ENCODE measurements at regions not wholly inside any gene's neighbourhood (a gene's known extent, or its start where the extent isn't known, plus 50 kb on each side); places are given as distances from the start of the nearest gene placed in this dataset.

DNA sequence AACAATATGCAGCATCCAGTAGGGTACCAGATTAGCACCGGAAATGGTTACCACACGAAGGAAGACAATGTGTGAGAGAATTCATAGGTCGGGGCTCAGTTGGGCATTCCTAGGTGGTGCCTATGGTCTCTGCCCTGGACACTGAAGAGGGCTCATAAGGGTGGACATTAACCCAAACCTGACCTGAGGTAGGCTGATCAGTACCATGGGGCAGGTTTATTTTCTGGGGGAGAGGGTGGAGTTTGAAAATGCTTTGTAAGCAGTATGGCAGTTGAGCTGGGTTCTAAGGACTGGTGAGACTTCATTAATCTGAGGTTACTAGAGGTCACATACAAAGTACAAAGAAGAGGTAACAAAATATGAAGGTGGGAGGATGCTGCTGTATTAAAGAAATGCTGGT lies 68.4 kb downstream of the RPL22L1 start:
- peaks cover 7 to 23% of the 10 kb centered on the region in 2 experiments; a peak in 4 of 5 replicates for H3K4me1 ChIP-seq (replicated peaks in 1 of 2; ENCODE audit: control insufficient read depth in 2 of 2, insufficient read depth in 2 of 2, low read length in 2 of 2)
- H3K9me3 ChIP-seq (replicated peaks; ENCODE audit: control insufficient read depth, insufficient read depth, low read depth, low read length), result peaks cover 9% of the 10 kb centered on the region
- H2AFZ ChIP-seq (ENCODE audit: low read depth, low read length), result peak overlapping the region; percentile 84
- H3K9me1 ChIP-seq (ENCODE audit: control insufficient read depth, insufficient read depth, low read length), result no peaks in the 10 kb centered on the region
- in situ Hi-C loops (cut with MboI), result no loop called here
- no peak overlapping the region for H3K4me2 ChIP-seq (ENCODE audit: insufficient read depth, low read length)
- H3K4me3 ChIP-seq, result no peak overlapping the region
- no peaks in the 10 kb centered on the region for H3K27me3 ChIP-seq (ENCODE audit: control insufficient read depth in 2 of 2, insufficient read depth in 2 of 2, low read length in 2 of 2)
- BruUV-seq (replicated peaks), result no TSS peak
- H3K27ac ChIP-seq (ENCODE audit: extremely low read depth, low read depth, low read length), result no peak overlapping the region
- no peaks in the 10 kb centered on the region for H4K20me1 ChIP-seq (replicated peaks; ENCODE audit: control insufficient read depth, insufficient read depth, low read length)
- POLR2A ChIA-PET, result interaction anchor here (1.0 to 1.5 kb wide), 2 partner anchors 9 to 23 kb away, joined by 3 to 5 read pairs; no protein-coding TSS in a partner anchor
- CTCF ChIA-PET (ENCODE audit: low intra/inter-chr PET ratio), result no interaction called here
- FAIRE-seq, result no peak
- no peak for DNase-seq (ENCODE audit: extremely low read depth in 1 of 4, low spot score in 3 of 4)
- H3K36me3 ChIP-seq (ENCODE audit: control insufficient read depth, insufficient read depth, low read length), result no peaks in the 10 kb centered on the region
- intact Hi-C loops (cut with micrococcal nuclease), result no loop called here
- ATAC-seq, result peak; percentile 59
- no peak overlapping the region for H3K9ac ChIP-seq (ENCODE audit: insufficient read depth in 1 of 2, low read depth in 2 of 2, low read length in 2 of 2)
- H3K79me2 ChIP-seq (ENCODE audit: control insufficient read depth, insufficient read depth, low read length), result no peaks in the 10 kb centered on the region
- 65% methylated on average over 3 of the region's 3 CpGs for WGBS (ENCODE audit: insufficient coverage, low coverage, missing lambda C conversion rate)
- no peak for TF ChIP-seq MTA1 (IDR thresholded peaks at IDR 0.05; ENCODE audit: borderline replicate concordance)
- TF ChIP-seq NR2C1 (IDR thresholded peaks at IDR 0.05), result no peak
- TF ChIP-seq NR2C1 (tag; IDR thresholded peaks at IDR 0.05), result no peak
- peak; percentile 79 for TF ChIP-seq MAFG (tag; conservative IDR thresholded peaks at IDR 0.05)
- TF ChIP-seq C11orf30 (IDR thresholded peaks at IDR 0.05; ENCODE audit: low read depth), result peak; percentile 85
- no peak for TF ChIP-seq SMARCE1 (IDR thresholded peaks at IDR 0.05)
- TF ChIP-seq FOXK2 (conservative IDR thresholded peaks at IDR 0.05 in 1 of 2, IDR thresholded peaks at IDR 0.05 in 1 of 2; ENCODE audit: low read depth in 2 of 2), result no peak
- no peak for TF ChIP-seq ZNF274 (IDR thresholded peaks at IDR 0.05; ENCODE audit: borderline replicate concordance, low read depth, low read length)
- TF ChIP-seq SOX6 (IDR thresholded peaks at IDR 0.05), result no peak
- no peak for TF ChIP-seq IFI16 (CRISPR knock-in tag; IDR thresholded peaks at IDR 0.05)
- peak; percentile 31; the same call in 1 of the 2 replicates for TF ChIP-seq NR1H2 (CRISPR knock-in tag; IDR thresholded peaks at IDR 0.05)
- TF ChIP-seq HLTF (IDR thresholded peaks at IDR 0.05), result no peak
- no peak for TF ChIP-seq AFF1 (IDR thresholded peaks at IDR 0.05; ENCODE audit: low read depth in 1 of 2, partially characterized antibody in 2 of 2)
- TF ChIP-seq ZBTB12 (CRISPR knock-in tag; IDR thresholded peaks at IDR 0.05), result no peak

Measured in K562 (cell line).